Esophagus squamous epithelium (tissue), 4 donors: ENCODE measurements at regions not wholly inside any gene's neighbourhood (a gene's known extent, or its start where the extent isn't known, plus 50 kb on each side); places are given as distances from the start of the nearest gene placed in this dataset.

ENCODE experiments used
- POLR2A ChIP-seq, 4 donors: fragments of 450-650 bp; IDR thresholded peaks; one replicate each; pipeline ENCODE4 v1.6.1; 2017; ENCODE audit warnings: antibody characterized with exemption in 4 of 4, mild to moderate bottlenecking in 4 of 4, moderate library complexity in 3 of 4
- TF ChIP-seq, protein P1 (sequence below), 6 experiments: fragments of 450-650 bp in 4 of 6; fragments of 200-600 bp in 2 of 6; sonication (generic) in 2 of 6; IDR thresholded peaks; one replicate each; pipeline ENCODE4 v1.5.1; 2016 to 2019; ENCODE audit warnings: antibody characterized with exemption in 6 of 6, mild to moderate bottlenecking in 4 of 6, moderate library complexity in 4 of 6

GRCh38 chr13:22740264-22740663 is 440.5 kb upstream of the SGCG start:
- TF ChIP-seq, protein P1, sequence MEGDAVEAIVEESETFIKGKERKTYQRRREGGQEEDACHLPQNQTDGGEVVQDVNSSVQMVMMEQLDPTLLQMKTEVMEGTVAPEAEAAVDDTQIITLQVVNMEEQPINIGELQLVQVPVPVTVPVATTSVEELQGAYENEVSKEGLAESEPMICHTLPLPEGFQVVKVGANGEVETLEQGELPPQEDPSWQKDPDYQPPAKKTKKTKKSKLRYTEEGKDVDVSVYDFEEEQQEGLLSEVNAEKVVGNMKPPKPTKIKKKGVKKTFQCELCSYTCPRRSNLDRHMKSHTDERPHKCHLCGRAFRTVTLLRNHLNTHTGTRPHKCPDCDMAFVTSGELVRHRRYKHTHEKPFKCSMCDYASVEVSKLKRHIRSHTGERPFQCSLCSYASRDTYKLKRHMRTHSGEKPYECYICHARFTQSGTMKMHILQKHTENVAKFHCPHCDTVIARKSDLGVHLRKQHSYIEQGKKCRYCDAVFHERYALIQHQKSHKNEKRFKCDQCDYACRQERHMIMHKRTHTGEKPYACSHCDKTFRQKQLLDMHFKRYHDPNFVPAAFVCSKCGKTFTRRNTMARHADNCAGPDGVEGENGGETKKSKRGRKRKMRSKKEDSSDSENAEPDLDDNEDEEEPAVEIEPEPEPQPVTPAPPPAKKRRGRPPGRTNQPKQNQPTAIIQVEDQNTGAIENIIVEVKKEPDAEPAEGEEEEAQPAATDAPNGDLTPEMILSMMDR (IDR thresholded peaks at IDR 0.05) = no peak
- no peak for TF ChIP-seq POLR2A (IDR thresholded peaks at IDR 0.05)
